Left colon (tissue), 2 donors: ENCODE measurements at regions not wholly inside any gene's neighbourhood (a gene's known extent, or its start where the extent isn't known, plus 50 kb on each side); places are given as distances from the start of the nearest gene placed in this dataset.

ENCODE experiments used
- ATAC-seq: fragments of 200-7000 bp; cut with Tn5 transposase; one replicate; pipeline ENCODE4 v1.9.1; 2020; ENCODE audit warnings: mild to moderate bottlenecking, moderate library complexity
- DNase-seq, 2 donors: peaks; one replicate each; pipeline ENCODE4 v3.0.0-alpha.2; 2020
- intact Hi-C, 2 donors: fragments of 100-400 bp; cut with DNase I in 1 of 2; cut with micrococcal nuclease in 1 of 2; formaldehyde crosslinking; loops; one replicate each; pipeline versions ENCODE4 v1.11.2 to v1.14.0; 2022; cut with DNase I, micrococcal nuclease
- donor health status: DM: no; HTN: no; CAD: no.
- donor health status: DM: yes; HTN: yes; CAD: no.

DNA sequence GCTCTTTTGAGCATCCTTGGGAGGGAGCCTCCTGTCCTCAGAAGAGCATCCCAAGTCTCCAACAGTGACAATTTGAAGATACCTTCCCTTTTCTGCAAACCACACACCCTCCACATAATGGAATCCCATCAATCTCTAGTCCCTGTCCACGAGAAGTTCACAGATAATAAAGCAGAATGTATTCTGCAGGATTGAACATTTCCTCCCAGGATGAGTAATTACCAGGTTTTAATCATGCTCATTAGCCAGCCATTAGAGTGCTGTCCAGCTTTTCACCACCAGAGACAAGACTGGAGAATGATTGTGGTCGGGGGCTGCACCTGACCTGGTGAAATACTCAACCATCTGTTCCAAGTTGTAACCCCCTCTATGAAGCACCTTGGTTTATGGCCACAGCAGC is 958.6 kb downstream of the KCNMA1 start:
- DNase-seq (no peak), ATAC-seq (no peak)
- intact Hi-C loops, result no loop called here

DNA sequence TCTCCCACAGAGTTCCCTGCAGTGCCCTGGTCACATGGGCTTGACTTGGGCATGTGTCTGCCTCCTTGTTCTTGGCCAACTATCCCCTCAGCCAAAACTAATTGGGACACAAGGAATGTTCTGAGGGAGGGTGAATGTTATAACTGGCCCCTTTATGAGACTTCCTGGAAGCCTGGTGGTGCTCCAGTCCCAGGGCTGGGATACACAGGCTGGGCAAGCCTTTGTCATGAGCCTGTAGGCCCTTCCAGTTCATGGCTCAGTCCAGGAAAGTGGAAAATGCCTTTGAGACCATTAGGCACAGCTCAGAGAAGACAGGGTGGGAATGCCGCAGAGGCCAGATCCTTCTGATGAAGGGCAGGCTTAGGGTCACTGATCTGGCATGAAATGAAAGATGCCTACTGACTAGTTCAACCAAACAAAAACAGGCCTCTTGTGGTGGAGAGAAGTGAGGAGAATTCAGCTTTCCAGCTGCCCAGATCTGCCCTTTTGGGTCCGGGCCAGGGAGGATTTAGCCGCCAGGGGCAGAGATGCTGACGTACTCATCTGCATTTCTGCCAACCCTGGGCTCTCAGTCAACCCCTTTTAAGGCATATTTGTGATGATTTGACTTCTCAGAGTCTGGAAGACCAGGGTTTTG is 961.5 kb downstream of the KCNMA1 start:
- ATAC-seq (no peak), DNase-seq (peak; percentile 26 to 32)
- intact Hi-C loops, result no loop called here

DNA sequence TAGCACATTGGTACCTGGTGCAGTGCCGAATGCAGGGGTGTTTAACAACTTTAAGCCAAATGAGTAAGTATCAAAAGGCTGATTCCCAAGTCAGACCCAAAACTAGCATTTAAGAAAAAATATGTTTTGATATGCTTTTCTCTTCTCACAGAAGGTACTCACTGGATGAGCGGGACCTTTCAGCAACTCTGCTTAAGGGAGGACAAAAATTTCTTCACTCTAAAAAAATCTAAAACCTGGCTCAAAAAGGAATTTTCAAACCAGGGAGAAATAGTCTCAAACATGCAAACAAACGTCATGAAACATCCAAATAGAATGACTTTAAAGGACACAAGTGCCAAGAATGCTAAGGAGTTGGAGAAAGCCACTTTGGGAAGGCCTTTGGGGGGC is 962.1 kb downstream of the KCNMA1 start:
- no peak for DNase-seq
- no peak for ATAC-seq
- intact Hi-C loops, result no loop called here

DNA sequence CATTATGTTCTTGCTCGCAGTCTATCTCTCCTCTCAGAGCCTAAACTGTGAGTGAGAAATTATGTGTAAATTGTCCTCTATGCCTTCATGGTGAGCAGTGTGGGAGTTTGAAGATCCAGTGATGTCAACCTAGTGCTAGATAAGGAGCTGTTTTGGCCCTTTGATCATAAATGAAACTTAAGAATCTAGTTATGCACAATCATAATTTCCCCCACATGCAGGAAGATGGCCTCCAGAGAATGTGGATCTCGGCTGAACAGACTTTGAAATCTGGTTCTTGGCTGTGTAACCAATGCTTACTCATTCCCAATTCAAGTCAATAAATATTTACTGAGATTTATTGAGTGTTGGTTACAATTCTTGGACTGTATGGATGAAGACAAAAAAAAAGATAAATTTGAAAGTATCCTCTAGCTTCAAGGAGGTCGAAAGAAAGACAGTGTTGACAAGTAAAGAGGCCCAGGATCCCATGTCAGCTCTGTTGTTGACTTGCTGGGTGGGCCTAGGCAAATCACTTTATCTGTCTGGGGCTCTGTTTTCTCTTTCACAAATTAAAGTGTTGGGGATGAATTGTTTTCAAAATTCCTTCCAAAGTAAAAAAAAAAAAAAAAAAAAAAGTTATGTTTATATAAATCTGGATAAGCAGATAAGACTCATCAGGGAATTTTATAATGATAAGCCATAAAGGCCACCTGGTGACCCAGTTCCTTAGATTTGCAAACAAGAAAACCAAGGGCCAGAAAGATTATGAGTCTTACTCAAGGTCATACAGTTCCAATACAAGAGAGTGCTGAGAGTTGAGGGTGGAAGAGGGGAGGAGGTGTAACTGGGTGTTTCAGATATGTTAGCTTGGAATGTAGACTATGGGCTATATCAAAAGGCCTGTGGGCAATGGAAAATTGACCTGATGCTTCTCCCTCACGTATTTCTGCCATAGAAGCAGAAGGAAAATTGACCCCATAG is 969.9 kb downstream of the KCNMA1 start:
- intact Hi-C loops, result no loop called here
- DNase-seq (no peak), ATAC-seq (peak; percentile 58)

DNA sequence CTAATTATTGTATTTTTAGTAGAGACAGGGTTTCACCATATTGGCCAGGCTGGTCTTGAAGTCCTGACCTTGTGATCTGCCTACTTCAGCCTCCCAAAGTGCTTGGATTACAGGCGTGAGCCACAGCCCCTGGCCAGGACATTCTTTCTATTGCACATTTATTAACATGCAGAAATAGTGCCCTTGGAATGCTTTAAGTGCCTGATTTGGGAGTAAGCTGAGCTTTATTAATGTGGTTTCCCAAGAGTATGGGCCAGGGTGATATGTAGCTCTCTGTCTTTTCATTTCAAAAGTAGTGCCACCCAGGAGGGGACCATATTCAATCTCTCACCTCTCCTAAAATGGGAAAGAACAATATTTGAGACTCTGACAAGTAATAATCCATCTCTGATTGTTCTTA is 970.7 kb downstream of the KCNMA1 start:
- ATAC-seq (no peak), DNase-seq (no peak)
- intact Hi-C loops, result no loop called here

DNA sequence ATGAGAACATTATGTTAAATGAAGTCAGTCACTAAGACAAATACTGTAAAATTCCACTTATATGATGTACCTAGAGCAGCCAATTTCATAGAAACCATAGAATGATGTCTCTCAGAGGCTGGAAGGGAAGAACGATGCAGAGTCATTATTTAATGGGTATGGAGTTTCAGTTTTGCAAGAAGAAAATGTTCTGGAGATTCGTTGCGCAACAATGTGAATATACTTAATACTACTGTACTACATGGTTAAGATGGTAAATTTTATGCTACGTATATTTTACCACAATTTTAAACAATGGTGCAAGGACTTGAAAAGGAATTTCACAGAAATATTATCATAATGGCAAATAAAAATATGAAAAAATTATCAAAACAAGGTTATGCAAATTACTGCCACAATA is 972.6 kb downstream of the KCNMA1 start:
- ATAC-seq (no peak), DNase-seq (no peak)
- intact Hi-C loops, result no loop called here

DNA sequence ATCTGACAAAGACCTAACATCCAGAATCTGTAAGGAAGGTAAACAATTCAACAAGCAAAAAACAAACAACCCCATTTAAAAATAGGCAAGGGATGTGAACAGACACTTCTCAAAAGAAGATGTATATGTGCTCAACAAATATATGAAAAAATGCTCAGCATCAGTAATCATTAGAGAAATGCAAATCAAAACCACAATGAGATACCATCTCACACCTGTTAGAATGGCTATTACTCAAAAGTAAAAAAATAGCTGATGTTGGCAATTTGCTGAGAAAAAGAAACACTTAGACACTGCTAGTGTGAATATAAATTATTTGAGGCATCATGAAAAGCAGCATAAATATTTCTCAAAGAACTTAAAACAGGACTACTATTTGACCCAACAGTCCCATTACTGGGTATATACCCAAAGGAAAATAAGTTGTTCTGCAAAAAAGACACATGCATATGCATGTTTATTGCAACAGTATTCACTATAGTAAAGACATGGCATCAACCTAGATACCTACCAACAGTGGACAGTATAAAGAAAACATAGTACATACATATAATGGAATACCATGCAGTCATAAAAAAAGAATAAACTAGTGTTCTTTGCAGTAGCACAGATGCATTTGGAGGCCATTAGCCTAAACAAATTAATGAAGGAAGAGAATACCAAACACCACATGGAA is 980.1 kb downstream of the KCNMA1 start:
- ATAC-seq (no peak), DNase-seq (no peak)
- intact Hi-C loops, result no loop called here

DNA sequence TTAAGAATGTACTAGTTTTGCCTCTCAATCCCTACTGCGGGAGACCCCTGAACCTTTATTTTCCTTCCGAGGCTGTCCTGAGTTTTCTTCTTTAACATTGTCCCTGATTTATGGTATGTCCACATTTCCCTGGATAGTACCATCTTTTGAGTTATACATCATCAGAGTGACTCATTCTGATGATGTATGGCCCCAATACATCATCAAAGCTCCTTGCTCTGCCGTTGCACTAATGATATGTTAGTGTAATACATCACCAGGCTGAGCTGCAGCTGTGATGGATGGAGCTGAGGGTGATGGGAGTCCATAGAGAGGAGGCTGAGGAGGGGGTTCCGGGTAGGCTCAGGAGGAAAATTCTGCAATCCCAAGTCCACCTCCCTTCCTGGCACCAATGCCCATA is 986.5 kb downstream of the KCNMA1 start:
- no peak for DNase-seq
- no peak for ATAC-seq
- intact Hi-C loops, result no loop called here

DNA sequence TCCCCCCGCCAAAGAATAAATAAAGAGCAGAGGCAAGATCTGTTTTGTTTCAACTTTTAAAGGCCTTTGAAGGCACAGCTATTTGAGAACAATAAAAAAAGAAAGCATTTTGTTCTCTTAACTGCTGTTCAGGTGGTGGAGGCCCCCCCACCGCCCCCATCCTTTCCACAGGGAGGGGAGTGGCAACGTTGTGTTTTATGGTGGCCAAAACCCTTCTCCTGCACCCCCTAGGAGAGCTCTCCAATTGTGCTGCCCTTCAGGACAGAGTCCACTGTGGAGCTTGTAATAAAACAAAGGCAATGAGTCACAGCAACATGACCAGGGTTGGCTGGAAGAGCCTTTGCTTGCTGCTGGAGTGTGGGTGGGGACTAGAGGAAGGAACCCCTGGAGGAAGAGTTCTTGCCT is 987.9 kb downstream of the KCNMA1 start:
- peak; percentile 22 to 82 for DNase-seq
- ATAC-seq, result peak; percentile 100
- intact Hi-C loops, result no loop called here

DNA sequence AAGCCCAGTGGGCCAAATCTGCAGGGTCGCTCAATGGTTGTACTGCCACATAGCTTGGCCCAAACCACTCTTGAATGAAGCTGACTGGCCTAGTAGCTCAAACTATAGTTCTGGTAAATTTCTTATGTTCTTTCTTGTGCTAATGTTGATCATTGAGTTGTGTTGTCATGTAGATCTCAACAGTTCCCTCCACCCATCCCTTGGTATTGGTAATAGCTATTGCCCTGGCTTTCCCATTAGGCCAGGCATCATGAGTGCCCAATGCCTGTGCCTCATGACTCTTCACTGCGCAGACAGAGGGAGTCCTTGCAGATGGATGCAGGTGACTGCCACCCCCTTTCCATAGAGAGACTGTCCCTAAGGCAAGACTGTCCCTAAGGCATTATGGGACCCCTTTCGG is 988.4 kb downstream of the KCNMA1 start:
- ATAC-seq (no peak), DNase-seq (no peak)
- intact Hi-C loops, result no loop called here

DNA sequence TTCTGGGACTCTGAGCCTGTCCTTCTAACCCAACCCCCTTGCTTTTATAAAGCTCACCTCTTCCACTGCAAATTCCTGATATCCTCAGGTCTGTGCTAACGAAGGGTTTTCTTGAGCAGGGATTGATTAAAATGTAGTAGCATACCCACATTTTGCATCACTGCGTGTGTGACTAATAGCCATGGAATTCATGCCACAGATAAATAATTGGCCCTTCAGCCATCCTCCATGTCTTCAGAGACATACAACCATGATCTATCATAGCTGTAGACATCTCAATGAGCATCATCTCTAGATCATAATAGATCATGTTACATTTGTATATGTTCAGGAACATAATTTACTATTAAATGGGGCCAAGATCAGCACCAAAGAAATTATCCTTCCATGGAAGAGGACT is 990.3 kb downstream of the KCNMA1 start:
- DNase-seq, result no peak
- intact Hi-C loops, result no loop called here
- ATAC-seq, result no peak

DNA sequence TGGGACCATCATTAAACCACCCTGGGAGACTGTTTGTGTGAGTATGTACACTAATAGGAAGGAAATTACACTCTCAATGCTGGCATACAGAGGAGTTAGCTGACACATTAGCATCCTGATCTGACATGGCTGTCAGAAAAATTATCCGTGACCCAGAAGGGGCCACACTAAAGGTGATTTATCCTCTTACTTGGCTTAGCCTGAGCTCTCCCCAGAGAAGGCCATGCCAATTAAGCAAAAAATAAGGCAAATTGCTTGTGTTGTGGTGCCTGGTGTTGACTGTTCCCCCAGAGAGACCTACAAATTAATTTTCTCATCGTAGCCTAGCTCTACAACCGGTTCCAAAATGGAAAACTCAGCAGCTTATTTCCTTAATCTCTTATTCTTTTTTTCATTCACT is 992.3 kb downstream of the KCNMA1 start:
- ATAC-seq (no peak), DNase-seq (no peak)
- intact Hi-C loops, result no loop called here

DNA sequence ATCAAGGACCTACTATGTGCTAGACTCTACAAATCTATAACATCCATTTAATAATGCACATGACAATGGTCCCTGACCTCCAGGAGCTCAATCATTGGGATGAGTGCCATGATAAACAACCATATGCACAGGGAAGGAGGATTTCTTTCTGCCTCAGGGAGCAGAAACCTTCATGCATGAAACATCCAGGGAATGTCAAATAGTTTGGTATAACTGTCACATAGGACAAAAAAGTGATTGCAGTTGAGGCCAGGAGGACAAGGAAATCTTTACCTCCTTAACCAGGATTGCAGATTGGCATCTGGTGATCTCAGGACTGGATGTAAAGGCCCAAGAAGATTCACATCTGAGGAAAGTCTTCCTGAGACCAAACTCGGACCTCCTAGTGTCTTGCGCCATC is 993.1 kb downstream of the KCNMA1 start:
- intact Hi-C loops, result no loop called here
- ATAC-seq, result no peak

DNA sequence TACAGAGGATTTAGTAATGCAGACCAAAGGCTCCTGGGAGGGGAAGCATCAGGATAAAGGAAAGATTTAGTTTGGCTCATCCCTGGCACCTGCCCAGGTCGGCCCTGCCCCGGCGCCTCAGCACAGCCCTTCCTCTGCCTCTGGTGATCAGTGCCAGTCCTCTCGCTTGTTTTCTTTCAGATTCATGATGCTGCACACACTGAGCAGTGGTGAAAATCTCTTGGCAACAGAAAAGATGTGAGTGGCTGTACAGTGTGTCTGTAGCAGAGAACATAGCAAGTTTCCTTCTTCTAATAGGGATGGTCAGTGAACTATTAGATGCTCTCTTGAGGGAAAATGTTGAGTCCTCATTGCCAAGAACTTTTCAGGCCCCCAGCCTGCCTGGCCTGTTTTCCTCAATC is 994.1 kb downstream of the KCNMA1 start:
- ATAC-seq (peak; percentile 9), DNase-seq (peak in 1 of 2 donors; percentile 73)
- intact Hi-C loops, result loop anchor here in 1 of 2 donors (2.0 kb wide), 1 partner anchor 327 kb away; no protein-coding TSS in a partner anchor

More for the DNA sequence above, 993.1 kb downstream of the KCNMA1 start:
- no peak for DNase-seq

DNA sequence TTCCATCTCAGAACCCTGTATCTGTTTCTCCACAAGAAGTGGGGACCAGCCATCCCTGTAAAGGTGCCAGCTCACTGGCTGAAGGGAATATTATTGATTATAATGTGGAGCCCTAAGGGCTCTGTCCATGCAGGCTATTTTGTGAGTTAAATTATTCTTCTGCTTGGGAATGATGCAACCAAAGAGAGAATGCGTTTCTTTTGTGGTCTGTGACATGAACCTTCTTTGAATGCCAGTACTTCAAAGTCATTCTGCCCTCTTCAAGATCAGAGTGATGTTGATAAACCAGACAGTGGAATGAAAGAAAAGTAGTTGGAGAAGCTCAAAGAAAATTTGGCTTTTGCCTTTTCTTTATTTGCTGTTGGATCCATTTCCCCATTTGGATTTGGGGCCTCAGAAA is 995.2 kb downstream of the KCNMA1 start:
- intact Hi-C loops, result loop anchor here in 1 of 2 donors (2.0 kb wide), 1 partner anchor 328 kb away; no protein-coding TSS in a partner anchor
- DNase-seq (no peak), ATAC-seq (no peak)

DNA sequence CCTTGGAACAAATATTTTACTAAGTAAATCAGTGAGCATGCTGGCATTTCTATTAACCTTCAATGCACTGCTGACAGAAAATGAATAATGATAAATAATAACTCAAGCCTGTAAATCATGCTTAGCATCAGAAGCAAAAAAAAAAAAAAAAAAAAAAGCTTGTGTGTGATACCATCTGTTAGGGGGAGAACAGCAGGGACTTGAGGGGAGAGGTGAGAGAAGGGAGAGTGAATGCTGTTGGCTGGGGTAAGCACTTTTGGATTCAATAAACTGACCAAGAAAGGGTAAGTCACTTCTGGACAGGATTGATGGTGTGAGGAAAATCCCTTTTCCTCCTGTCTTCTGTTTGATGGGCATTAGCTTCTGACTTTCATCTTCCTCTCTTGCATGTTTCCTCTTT is 996.4 kb downstream of the KCNMA1 start:
- intact Hi-C loops, result no loop called here
- no peak for DNase-seq

DNA sequence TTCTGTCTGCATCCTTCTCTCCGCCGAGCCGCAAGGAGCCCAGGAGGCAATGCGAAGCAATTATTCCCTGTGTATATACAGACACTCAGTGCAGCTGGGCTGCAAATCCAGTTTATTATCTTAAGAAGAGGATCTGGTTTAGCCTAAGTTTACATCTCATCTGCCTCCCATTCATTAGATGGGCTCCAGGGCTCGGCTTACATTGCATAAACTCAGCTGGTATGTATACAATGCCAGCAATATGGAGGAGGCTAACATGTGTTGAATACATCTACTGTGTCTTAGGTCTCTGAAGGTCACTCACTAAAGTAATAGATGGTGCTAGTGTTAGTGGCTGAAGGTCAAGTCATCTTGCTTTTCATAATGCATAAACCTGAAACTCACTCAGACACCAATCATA is 996.8 kb downstream of the KCNMA1 start:
- DNase-seq, result no peak
- intact Hi-C loops, result no loop called here
- ATAC-seq, result no peak

More for the DNA sequence above, 996.4 kb downstream of the KCNMA1 start:
- no peak for ATAC-seq

DNA sequence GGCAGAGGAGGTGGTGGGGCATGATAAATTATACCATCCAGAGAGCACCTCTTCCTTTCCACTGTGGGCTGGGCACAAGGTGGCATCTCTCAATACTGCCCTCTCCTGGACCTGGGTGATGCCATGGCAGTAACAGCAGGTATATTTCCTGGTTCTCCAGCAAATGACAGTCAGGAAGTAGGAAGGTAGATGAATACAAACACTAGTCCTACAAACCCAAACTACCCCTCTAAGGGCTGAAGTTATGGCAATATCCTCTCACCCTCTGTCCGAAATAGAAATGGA is 1004.9 kb downstream of the KCNMA1 start:
- intact Hi-C loops, result no loop called here
- ATAC-seq (peak; percentile 94), DNase-seq (peak in 1 of 2 donors; percentile 30)

DNA sequence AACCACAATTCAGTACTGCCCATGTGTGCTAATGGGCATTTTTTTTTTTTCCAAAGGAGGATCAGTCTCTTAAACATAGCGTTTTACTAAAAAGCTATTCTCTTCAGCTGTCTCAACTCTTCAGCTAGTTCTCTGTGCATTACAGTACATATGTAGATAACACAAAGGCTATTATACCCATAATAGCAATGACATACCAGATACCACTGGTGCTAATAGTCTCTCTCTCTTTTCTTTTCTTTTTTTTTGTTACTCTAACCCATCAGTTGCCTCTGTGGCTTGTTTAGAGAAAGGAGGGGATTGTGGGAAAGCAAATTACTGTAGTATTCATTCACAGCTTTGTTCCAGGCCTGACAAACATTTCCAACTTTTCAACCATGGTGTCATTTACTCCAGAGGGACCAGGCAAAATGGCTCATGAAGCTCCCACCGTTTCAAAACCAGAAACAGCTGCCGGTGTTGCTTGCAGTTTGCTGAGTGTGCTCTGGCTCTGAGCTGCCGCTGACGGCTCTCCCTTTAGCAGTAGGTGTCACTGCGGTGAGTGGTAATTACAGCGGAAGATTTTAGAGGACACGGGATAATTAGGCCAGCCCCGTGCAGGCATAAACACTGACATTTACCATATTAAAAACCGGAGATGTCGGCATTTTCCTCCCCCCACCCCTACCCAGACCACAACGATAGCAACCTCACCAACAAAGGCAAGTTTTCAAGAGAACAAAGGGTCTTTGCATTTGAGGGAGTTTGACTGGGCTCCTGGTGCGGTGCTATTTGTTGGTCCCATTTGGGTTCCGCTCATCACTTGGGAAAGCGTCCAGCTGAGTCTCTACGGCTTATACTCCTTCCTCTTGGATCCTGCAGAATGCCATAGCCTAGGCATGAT is 1005.5 kb downstream of the KCNMA1 start:
- intact Hi-C loops, result no loop called here
- ATAC-seq, result no peak
- no peak for DNase-seq
